IPS-NIHi7 (cell line): ENCODE measurements at regions not wholly inside any gene's neighbourhood (a gene's known extent, or its start where the extent isn't known, plus 50 kb on each side); places are given as distances from the start of the nearest gene placed in this dataset.
A peak's percentile ranks its signal among the peaks of the same experiment; 100 is the strongest.

Experiments
- DNase-seq: peaks from one replicate; pipeline ENCODE4 v3.0.0; 2012; ENCODE audit warnings: mixed read lengths; ENCODE audit errors: extremely low spot score

DNA sequence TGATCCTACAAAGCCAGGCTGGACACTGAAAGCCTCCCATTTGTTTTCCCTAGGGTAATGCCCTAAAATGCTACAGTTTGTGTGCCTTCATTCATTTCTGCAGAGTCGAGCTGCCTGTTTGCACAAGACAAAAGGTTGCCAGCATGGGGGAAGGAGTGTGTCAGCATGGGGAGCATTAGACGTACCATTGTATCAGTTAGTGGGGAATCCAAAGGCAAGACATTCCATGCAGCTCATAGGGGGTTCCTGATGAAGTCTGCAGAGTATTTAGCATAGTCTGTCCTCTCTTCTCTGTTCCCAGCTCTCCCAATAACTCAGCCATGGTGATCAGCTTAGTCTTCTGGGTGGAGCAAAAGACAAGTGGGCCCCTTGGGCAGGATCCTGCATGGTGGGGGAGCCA lies 276.9 kb upstream of the PCDH7 start:
- peak; percentile 14 for DNase-seq

DNA sequence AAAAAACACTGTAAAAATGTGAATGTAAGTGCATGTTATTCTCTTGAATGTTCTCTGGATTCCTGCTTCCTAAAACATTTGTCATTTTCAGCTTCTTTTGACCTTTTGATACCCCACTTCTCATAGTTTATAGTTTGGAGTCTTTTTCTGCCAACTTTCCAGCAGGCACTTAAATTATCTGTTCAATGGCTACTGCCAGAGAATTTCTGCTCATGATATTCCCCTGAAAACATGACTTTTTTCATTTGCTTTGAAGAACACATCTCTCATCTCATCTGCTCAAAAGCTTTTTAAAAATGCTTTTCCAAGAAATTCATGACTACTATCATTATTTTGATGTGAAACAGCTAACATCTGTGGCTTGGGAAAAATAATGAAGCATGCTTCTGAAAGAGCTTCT lies 269.7 kb upstream of the PCDH7 start:
- no peak for DNase-seq

DNA sequence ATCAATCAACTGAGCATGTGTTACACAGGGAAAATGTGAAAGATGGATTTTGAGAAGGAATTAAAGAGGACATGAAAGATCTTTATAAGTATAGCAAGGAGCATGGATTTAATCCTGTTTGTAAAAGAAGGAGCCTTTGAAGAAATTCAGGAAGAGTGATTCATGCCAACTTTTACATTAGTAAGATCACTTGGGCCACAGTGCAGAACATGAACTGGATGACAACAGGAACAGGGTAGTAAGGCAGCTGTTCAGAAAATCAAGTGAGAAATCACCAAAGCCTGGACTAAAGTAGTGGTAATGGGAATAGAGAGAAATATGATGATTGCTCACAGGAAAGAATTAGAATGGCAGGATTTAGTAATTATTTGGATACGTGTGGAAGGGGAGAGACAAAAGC lies 265.7 kb upstream of the PCDH7 start:
- DNase-seq, result no peak

DNA sequence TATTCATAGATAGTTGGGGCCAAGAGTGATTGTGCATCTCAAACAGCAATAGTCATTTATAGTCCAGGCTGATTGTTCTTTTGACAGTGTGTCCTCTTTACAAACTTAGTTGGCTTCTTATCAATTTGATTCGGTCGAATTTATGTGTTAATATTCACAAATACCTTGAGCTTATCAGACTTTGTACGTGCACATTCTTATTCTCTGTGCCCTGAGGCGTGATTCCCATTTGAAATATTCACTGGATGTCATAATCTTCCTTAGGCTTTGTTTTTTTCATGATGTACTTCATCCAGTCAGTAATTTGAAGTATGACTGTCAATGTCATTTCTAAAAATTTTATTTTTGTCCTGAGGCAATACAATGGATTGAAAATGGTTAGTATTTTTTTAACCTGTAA lies 263.5 kb upstream of the PCDH7 start:
- DNase-seq, result no peak

DNA sequence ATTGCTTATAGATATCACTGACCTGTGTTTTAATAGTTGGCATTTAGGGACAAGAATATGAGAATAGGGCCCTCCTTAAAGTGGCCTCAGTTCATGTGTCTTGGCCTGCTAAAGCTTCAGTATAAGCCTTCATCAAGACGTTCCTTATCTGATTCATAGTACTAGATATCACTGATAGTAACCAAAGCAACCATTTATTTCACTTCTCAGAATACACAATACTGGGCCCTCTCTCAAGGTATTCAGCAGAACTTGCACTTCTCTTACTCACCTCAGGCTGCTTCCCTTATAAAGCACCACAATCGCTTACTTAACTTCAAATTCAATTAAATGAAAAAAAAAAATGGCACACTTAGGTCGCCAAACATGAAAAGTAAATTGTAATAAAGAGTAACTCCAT lies 259.4 kb upstream of the PCDH7 start:
- no peak for DNase-seq

DNA sequence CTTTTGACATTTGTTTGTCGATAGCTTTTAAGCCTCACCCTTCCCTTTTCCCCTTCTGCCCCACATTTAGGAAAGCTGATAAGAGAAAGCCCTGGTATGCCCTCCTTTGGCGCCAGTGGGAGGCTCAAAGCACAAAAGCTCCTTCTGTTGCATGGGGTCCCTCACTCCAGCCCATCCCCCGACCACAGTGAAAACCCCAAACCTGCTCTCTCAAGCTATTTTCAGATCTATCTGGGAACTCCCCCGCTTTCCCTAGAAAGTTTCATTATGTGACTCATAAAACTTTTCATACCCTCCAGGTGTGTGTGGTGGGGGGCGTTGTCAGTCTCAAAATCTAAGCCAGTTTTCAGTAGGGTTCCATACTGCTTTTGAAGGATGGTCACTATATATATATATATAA lies 259.0 kb upstream of the PCDH7 start:
- peak; percentile 23 for DNase-seq

DNA sequence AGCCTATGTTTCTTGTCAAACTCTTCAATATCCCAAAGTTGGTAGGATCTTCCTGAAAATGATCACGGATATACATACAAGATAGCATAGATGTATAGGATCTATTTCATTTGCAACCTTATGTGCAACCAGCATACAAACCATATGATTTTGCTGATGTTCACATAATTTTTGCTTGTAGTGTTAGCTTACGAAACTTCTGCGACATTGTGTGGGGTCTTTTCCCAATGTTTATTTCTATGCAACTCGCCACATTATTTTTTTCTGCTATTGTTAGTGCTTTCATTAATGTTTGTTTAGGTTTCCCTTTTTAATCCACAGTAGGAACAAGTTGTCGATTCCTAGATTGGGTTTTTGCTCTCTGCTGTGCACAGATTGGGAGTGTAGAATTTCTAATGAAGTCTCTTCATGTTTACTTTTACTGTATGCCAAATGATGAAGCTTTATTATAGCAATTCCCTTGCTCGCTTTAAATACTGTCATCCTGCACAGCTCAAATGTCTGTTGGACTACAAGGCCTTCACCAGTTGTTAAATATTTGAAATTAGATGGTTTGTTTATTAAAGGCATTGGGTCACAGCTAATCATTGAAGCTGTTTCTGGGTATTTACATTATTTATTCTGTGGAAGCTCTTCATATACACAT lies 257.6 kb upstream of the PCDH7 start:
- DNase-seq, result no peak

DNA sequence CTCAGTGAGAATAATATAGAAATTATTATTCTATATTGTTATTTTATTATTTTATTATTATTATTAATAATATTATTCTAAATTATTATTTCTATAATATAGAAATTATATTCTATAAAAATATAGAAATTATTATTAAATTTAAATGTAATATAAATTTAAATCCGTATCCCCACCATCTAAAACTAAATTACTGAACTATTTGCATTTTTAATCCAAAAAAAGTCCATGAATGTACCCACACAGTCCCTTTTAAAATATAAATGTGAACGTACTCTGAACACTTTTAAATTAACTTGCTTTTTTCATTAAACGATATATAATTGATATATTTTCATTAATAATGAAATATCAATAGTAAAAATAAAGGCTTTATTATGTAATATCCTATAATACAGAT lies 248.3 kb upstream of the PCDH7 start:
- DNase-seq, result no peak

DNA sequence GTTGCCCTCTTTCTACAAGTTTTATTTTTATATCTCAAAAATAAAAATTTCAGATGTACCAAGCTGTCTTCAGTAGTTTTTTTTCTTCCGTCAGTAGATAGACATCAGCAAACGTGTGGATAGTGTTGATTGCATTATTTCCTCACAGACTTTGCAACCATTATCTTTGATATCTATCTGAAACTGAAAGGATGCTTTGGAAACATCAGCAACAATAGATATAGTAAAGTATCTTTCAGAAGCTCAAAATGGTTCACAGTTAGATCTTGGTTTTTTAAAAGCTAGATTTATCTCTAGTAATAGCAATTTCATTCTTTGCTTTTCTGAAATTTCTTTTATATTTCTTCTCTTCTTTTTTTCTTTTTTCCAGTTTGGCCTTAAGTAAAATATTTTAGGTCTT lies 246.9 kb upstream of the PCDH7 start:
- DNase-seq, result no peak

DNA sequence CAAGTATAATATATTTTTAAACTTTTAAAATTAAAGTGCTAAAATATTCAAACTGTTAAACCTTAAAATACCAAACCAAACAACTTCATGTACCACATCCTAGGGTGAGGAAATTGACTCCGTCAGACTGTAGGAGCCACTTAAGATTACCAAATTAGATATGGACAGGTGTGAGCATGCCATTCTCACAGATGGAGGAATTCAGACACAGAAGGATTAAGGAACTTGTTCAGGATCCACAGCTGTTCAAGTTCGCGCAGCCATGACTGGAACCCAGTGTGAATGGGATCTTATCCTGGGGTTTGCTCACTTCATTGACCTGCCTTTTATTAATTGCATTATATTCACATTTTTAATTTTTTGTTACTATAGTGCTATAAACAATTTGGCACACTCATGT lies 224.9 kb upstream of the PCDH7 start:
- DNase-seq, result no peak

DNA sequence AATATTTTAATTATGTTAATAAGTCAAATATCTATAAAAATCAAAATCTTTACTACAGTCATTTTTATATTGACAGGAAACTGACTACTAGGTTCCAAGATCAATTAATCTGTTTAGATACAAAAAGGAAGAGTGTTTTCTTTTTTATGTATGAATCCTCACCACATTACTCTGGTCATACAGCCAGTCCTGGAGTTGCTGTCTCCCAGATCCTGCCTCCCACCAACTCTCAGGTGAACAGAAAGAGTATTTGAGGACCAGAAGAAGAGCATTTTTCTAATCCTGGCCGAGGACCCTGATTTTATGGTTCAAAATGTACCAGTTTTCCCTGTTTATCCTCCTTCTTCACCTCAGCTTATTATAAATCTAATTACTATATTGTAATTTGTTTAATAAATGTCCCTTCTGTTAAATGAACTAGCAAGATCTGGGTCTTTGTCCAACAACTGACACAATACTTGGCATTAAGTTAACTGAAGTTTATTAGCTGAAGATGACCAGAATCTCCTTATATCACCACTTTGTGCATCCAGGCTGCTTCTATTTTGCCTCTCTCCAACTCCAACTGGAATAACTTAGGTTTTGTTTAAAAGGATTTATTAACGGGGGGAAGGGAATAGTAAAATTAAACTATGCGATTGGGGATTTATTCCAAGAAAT lies 224.4 kb upstream of the PCDH7 start:
- DNase-seq, result no peak

DNA sequence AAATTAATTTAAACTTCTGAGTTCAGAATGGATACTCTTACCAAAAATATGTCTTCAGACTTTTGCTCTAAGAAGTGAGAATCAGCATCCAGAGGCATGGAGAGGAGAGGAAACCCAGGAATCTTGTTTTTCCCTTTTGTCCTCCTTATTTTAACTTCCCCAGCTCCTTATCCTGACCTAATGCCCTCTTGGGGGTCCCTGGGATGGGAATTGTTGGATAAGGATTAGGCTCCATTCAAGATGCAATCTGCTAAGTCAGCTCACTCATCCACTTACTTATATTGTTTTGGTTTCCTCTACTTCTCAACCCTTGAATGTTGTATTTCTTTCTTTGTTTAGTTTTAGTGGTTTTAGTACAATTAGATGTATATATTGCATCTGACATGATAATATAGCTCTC lies 208.4 kb upstream of the PCDH7 start:
- no peak for DNase-seq

DNA sequence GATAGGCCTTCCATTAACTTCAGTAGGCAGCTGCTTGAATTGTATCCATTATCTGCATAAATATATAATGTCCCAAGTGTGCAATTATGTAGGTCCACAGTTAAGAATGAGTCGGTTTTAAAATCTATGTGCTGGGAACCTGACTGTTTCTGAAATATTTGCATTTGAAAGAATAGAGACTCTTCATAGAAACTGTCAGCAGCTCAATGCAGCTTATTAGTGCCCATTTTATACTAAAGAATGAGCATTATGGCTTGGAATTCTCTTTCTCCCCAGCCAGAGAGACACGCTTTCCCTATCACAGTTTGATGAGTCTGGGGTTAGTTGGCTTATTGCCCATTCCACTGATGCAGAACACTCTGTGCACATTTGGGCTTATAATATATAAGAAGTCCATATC lies 202.0 kb upstream of the PCDH7 start:
- no peak for DNase-seq

DNA sequence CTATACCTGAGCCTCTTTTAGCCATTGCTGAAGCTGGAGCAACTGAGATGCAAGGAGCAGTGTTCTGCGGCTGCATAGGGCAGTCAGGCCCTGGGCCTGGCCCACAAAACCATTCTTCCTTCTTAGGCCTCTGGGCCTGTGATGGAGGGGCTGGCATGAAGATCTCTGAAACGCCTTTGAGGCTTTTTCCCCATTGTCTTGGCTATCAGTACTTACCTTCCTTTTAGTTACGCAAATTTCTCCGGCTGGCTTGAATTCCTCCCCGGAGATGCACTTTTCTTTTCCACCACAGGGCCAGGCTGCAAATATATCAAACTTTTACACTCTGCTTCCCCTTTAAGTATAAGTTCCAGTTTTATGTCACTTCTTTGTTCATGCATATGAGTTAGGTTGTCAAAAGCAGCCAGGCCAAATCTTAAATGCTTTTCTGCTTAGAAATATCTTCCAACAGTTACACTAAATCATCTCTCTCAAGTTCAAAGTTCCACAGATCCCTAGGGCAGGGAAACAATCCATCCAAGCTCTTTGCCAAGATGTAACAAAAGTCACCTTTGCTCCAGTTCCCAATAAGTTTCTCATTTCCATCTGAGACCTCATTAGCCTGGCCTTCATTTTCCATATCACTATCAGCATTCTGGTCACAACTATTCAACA lies 194.4 kb upstream of the PCDH7 start:
- no peak for DNase-seq

DNA sequence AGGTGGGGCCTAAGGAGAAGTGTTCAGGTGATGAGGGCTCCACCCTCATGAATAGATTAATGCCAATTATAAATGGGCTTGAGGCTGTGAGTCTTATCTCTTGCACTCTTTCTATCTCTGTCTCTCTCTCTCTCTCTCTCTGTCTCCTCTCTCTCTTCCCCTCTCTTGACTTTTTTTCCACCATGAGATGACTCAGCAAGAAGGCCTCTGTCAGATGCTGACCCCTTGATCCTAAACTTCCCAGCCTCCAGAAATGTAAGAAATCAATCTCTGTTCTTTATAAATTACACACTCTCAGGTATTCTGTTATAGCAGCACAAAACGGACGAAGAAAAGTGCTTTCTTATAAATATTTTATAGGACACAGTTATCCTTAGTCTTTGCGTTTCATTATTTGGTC lies 184.9 kb upstream of the PCDH7 start:
- DNase-seq, result no peak

DNA sequence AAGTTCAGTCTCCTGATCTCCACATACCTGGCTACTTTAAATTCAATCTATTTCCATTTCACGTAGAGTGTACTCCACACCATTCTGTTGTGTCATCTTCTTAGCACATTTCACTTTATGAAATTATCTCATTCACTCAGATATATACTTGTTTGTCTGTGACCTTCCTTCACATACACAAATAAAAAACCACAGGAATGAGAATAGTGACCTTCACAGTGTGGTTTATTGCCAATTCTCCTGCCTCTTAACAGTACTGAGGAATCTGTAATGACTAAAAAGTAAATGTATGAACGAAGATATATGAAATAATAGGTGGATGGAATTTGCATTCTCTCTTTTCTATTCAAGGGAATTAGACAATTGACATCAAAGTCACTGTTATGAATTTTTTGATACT lies 183.9 kb upstream of the PCDH7 start:
- DNase-seq, result no peak

DNA sequence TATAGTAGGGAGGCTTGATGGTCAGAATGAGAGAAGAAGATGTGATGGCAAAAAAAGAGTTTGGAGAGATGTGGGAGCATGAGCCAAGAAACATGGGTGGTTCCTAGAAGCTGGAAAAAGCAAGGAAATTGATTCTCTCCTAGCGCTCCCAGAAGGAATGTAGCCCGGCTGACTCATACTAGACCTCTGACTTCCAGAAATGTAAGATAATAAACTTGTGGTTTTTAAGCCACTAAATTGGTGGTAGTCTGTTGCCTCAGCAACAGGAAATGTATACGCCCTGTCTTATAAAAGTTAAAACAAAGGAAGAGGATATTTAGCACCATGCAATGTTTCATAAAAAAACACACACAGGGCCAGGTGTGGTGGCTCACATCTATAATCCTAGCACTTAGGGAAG lies 182.7 kb upstream of the PCDH7 start:
- no peak for DNase-seq

DNA sequence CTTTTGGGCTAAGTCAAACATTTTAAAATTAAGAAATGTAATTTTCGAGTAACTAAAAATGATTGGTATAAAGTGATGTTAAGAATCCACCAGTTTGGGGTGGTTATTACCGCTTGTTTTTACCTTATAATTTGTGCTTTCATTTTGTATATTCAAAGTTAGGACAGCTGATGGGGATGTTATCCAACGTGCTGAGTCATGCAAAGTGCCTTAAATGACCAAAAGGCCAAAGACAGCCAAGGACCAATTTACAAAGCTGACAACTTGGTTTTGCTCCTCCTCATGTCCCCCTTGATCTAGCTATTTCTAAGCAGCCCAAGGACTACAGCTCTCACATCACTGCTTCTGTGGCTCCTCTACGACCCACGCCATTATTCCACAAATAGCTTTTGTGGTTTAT lies 181.4 kb upstream of the PCDH7 start:
- DNase-seq, result no peak

DNA sequence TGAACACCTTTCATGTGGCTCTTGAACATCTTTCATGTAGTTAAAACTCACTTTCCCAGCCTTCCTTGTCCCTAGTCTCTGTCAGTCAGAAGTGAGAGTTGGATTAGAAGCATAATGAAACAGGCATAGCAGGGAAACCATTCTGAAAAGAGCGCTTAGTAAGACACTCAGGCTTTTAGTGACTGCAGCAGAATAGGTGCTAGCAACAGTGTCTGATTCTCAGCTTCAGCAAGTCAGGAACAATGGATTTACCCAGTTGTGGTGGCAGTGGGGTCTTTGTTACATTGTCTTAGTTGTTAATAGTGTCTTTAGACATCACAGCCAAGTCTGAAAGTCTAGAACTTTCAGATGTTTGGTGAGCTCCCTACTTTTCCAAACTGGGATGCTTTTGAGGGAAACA lies 177.1 kb upstream of the PCDH7 start:
- no peak for DNase-seq

DNA sequence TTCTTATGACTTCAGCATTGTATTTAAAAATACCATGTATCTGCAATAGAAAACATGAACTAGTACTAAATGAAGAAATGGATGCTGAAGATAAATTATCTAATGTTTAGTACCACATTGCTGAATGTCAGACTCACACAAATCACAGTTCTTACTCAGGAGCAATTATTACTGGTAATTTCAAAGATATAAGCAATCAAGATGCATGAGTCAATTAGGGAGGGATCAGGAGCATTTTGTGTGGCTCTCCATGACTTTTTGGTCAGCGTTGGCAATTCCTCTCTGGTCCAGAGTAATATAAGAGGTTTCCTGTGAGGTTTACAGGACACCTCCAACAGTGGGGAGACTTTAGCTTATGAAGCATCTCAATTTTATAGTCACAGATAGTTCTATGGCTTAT lies 167.0 kb upstream of the PCDH7 start:
- no peak for DNase-seq

DNA sequence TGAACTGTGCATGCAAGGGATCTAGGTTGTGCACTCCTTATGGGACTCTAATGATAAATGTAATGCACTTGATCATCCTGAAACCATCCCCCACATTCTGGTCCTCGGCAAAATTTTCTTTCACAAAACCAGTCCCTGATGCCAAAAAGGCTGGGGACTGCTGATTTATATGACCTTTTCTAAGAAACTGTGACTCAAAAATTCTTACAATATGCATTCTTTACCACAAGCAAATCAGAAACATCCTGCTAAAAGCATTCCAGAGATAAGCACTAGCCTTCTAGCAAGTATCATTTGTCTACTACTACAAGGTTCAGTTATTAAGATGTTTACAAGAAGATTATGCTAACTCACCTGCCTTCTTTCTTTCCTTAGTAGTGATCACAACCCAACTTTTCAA lies 166.5 kb upstream of the PCDH7 start:
- no peak for DNase-seq

DNA sequence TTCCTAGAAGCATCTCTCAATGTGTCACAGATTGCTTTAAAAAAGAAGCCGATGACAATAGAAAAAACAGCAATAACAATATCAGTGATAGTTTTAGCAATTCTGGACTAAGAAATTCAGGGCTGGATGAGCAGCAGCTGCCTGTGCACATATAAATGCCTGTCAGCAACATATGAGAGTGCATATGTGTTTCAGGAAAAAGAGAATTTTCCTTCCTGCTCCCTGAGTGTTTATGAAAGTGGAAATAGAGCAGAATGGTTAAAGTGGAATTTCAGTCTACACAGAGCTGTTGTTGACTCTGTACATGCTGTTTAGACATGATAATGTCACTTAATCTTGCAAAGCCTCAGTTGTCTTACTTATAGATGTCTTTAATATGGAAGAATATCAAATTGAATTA lies 164.4 kb upstream of the PCDH7 start:
- DNase-seq, result no peak

DNA sequence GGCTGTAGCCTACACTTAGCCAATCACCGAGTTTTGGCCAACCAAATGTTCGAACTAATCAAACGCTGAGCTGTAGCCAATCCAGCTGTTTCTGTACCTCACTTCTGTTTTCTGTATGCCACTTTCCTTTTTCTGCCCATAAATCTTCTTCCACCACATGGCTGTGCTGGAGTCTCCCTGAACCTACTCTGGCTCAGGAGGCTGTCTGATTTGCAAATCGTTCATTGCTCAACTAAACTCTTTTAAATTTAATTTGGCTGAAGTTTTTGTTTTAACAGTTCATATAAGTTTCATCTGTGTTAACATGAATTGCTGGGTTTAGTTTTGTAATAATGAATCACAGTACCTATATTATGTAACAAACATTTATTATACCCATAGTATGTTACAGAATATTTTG lies 160.7 kb upstream of the PCDH7 start:
- no peak for DNase-seq

DNA sequence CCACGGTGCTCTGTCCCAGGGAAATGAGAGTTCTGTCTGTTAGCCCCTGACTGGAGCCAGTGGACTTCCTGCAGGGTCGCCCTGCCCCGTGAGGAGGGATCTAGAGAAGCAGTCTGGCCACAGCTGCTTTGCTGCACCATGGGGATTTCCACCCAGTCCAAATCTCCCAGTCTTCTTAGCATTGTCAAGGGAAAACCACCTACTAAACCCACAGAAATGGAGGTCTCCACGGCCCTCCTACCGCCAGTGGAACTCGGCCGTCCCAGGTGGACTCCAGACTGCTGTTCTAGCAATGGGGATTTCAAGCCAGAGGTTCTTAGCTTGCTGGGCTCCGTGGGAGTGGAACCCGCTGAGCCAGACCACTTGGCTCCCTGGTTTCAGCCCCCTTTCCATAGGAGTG lies 133.3 kb upstream of the PCDH7 start:
- no peak for DNase-seq
